Heart right ventricle (tissue), 16 donors: ENCODE measurements at regions not wholly inside any gene's neighbourhood (a gene's known extent, or its start where the extent isn't known, plus 50 kb on each side); places are given as distances from the start of the nearest gene placed in this dataset.
A peak's percentile ranks its signal among the peaks of the same experiment; 100 is the strongest.

Experiments
- ATAC-seq, 8 donors: fragments of 200-7000 bp; cut with Tn5 transposase; one replicate each; pipeline ENCODE4 v1.9.1; 2020; ENCODE audit warnings: mild to moderate bottlenecking in 8 of 8, moderate library complexity in 8 of 8, moderate number of reproducible peaks in 1 of 8
- DNase-seq, 2 donors: peaks; one replicate each; pipeline ENCODE4 v3.0.0-alpha.2; 2020
- H3K27ac ChIP-seq, 10 donors: fragments of 200-600 bp; sonication (generic) in 2 of 10; one replicate each; pipeline versions ENCODE4 v1.5.0 to v1.8.0; 2020 to 2022; ENCODE audit warnings: mild to moderate bottlenecking in 3 of 10
- H3K27me3 ChIP-seq, 7 donors: fragments of 200-600 bp; one replicate each; pipeline ENCODE4 v1.8.0; 2021 to 2022; ENCODE audit warnings: mild to moderate bottlenecking in 2 of 7
- H3K36me3 ChIP-seq, 9 donors: fragments of 200-600 bp; sonication (generic) in 1 of 9; one replicate each; pipeline versions ENCODE4 v1.5.0 to v1.8.0; 2020 to 2022; ENCODE audit warnings: mild to moderate bottlenecking in 2 of 9
- H3K4me1 ChIP-seq, 9 donors: fragments of 200-600 bp; sonication (generic) in 1 of 9; one replicate each; pipeline versions ENCODE4 v1.5.0 to v1.8.0; 2020 to 2022; ENCODE audit warnings: mild to moderate bottlenecking in 4 of 9
- H3K4me3 ChIP-seq, 10 donors: fragments of 200-600 bp; sonication (generic) in 2 of 10; one replicate each; pipeline versions ENCODE4 v1.5.0 to v1.8.0; 2020 to 2022; ENCODE audit warnings: mild to moderate bottlenecking in 7 of 10, moderate library complexity in 2 of 10
- H3K9me3 ChIP-seq, 11 donors: fragments of 200-600 bp in 10 of 11; sonication (generic) in 2 of 11; one replicate each; pipeline versions ENCODE4 v1.5.0 to v1.8.0; 2013 to 2022; ENCODE audit warnings: mild to moderate bottlenecking in 2 of 11, control low read depth in 1 of 11, moderate library complexity in 1 of 11
- CTCF ChIP-seq, 9 donors: fragments of 200-600 bp; sonication (generic) in 2 of 9; IDR thresholded peaks; one replicate each; pipeline versions ENCODE4 v1.5.0 to v1.8.0; 2021 to 2022; ENCODE audit warnings: antibody characterized with exemption in 9 of 9, mild to moderate bottlenecking in 5 of 9, moderate library complexity in 1 of 9
- WGBS, 2 donors: extraction: QIAGEN DNeasy Blood & Tissue Kit; methylation state at CpG; one replicate each; pipeline ENCODE4 v1.1.7; 2013; ENCODE audit warnings: inconsistent platforms in 1 of 2; 5-methylcytosine and 5-hydroxymethylcytosine counted together
- intact Hi-C, 10 donors: fragments of 100-400 bp; cut with DNase I; formaldehyde crosslinking; loops; one replicate each; pipeline versions ENCODE4 v1.11.1 to v1.14.2; 2022
- donor health status: Arrhythmogenic right ventricular cardiomyopathy.
- donor health status: ischemic (EF 13 %, LVEDD 7.1; RV severe dilation, severe dysfunction).
- donor health status: healthy with polysubstance abuse.
- donor health status: DM: no; HTN: yes; CAD: no.
- donor health status: DM: no; HTN: no; CAD: no.
- donor health status: ischemic (EF 25% LVEDD 6.9; RV normal size, moderate dysfunction).
- donor health status: ischemic (EF 25% LVEDD 5.7; RV mildly dilated, moderate dysfunction).
- donor health status: healthy.
- donor health status: DM: yes; HTN: yes; CAD: no.
- donor health status: Ischemic cardiomyopathy.
- donor health status: ischemic (EF 35%, LVEDD 5.7; RV mildly dilated, moderate dysfunction).
- donor health status: nonischemic (EF 11% LVEDD 7.7; RV severe dilation, severe dysfunction).
- donor health status: DM: yes; HTN: yes; CAD: no.
- donor health status: PGD.
- donor health status: ischemic (EF 29% LVEDD 5.4; RV normal size, mild dysfunction).
- donor health status: nonischemic (EF 23%, LVEDD 6.1; RV moderate dilation, normal function).

GRCh38 chr2:236959876-236960275, 125.8 kb upstream of the COPS8 start:
- Histone ChIP-seq H3K4me1 (no peaks in the 10 kb centered on the region), H3K36me3 (no peaks in the 10 kb centered on the region), H3K27ac (peak overlapping the region in 1 of 10 donors; percentile 18), H3K27me3 (peaks cover 0 to 11% (median 0%) of the 10 kb centered on the region in 7 donors), H3K4me3 (no peak overlapping the region), H3K9me3 (no peaks in the 10 kb centered on the region)
- ATAC-seq, result peak in 6 of 8 donors; percentile 69 to 78 (median 74)
- DNase-seq, result no peak
- 85 to 88% methylated on average over 9 of the region's 9 CpGs for WGBS, 2 donors
- intact Hi-C loops, result no loop called here
- TF ChIP-seq CTCF (IDR thresholded peaks at IDR 0.05), result no peak

DNA sequence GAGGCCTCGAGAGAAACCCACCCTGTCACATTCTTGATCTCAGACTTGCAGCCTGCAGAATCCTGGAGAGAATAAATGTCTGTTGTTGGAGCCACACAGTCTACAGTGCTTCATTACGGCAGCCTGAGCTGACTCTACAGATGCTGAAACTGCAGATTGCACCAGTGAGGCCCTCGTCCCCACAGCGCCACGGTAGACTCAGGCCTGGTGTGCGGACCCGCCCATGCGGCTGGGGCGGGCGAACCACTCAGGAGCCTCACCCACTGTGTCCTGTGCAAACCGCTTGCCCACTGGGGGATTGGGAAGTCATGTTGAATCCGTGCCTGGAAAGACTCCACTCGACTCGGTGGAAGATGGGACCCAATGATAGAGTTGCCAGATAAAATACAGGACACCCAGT, 125.2 kb upstream of the COPS8 start:
- no peak overlapping the region for H3K4me3 ChIP-seq
- H3K27ac ChIP-seq, result no peak overlapping the region
- no peak for TF ChIP-seq CTCF (IDR thresholded peaks at IDR 0.05)
- no peaks in the 10 kb centered on the region for H3K4me1 ChIP-seq
- WGBS, 2 donors, result 95 to 98% methylated on average over 14 of the region's 14 CpGs
- intact Hi-C loops, result no loop called here
- DNase-seq (no peak), ATAC-seq (no peak)
- H3K36me3 ChIP-seq, result no peaks in the 10 kb centered on the region
- H3K27me3 ChIP-seq, result peaks cover 0 to 6% (median 0%) of the 10 kb centered on the region in 7 donors
- H3K9me3 ChIP-seq, result no peaks in the 10 kb centered on the region

DNA sequence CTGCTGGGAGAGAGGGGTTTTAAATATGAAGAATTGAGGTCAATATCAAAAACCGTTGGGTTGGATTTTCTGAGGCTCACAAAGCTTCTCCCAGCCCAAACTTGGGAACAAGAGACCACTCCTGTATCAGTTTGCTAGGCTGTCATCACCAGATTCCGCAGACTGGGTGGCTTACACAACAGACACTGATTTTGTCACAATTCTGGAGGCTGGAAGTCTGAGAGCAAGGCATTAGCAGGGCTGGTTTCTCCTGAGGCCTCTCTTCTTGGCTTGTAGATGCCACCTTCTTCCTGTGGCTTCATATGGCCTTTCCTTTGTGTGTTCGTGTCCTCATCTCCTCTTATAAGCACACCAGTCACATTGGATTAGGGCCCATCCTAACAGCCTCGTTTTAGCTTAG, 122.9 kb upstream of the COPS8 start:
- DNase-seq (no peak), ATAC-seq (no peak)
- no peak for TF ChIP-seq CTCF (IDR thresholded peaks at IDR 0.05)
- Histone ChIP-seq H3K4me3 (no peak overlapping the region), H3K27me3 (no peaks in the 10 kb centered on the region), H3K4me1 (peaks cover 0 to 7% (median 0%) of the 10 kb centered on the region in 9 donors), H3K36me3 (no peaks in the 10 kb centered on the region), H3K27ac (no peak overlapping the region), H3K9me3 (no peaks in the 10 kb centered on the region)
- 92 to 94% methylated on average over 4 of the region's 4 CpGs for WGBS, 2 donors
- intact Hi-C loops, result no loop called here

DNA sequence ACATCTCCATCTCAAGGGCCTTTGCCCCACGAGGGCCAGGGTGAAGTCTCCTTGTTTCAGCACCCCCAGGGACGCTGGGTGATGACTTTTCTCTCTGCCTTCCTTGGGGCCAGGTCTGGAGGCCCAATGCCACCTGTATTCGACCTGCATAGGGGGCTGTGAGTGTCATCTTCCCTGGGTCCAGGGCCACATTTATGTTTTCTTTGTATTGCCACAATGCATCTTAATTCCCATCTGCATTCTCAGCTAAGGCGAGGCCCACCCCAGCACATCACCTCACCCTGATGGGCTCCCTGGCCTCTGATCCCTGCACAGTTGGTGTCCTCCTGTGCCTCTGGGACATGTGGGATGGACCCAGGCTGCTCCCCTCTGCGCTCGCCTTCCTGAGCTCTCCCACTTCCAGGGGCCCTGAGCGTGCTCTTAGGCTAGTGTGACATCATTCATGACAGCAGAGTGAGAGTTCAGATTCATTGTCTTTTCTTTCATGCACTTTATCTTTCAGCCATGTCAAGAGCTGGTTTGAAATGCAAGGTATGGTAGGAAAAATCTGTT, 122.0 kb upstream of the COPS8 start:
- H3K27ac ChIP-seq, result no peak overlapping the region
- H3K27me3 ChIP-seq, result no peaks in the 10 kb centered on the region
- WGBS, 2 donors, result 88 to 91% methylated on average over 7 of the region's 7 CpGs
- no peak overlapping the region for H3K4me3 ChIP-seq
- ATAC-seq (no peak), DNase-seq (no peak)
- no peaks in the 10 kb centered on the region for H3K36me3 ChIP-seq
- H3K4me1 ChIP-seq, result peaks cover 0 to 16% (median 0%) of the 10 kb centered on the region in 9 donors
- no peak for TF ChIP-seq CTCF (IDR thresholded peaks at IDR 0.05)
- no peaks in the 10 kb centered on the region for H3K9me3 ChIP-seq
- intact Hi-C loops, result no loop called here
